B cell (primary cell): ENCODE measurements at regions not wholly inside any gene's neighbourhood (a gene's known extent, or its start where the extent isn't known, plus 50 kb on each side); places are given as distances from the start of the nearest gene placed in this dataset.

ENCODE experiments used
- CTCF ChIP-seq: fragments of 200-600 bp; IDR thresholded peaks from one replicate; pipeline ENCODE4 v1.8.0; 2022; ENCODE audit warnings: antibody characterized with exemption, mild to moderate bottlenecking
- EZH2 ChIP-seq: IDR thresholded peaks from 2 replicates; pipeline ENCODE4 v1.6.1; 2012; ENCODE audit warnings: borderline replicate concordance, low read depth, mild to moderate bottlenecking, moderate library complexity, low read length; ENCODE audit not compliant: insufficient read depth, poor library complexity, severe bottlenecking

GRCh38 chr10:123309731-123310130, 155.5 kb downstream of the BUB3 start:
- TF ChIP-seq CTCF = no peak
- TF ChIP-seq EZH2 = no peak
